ENCODE measurements at regions not wholly inside any gene's neighbourhood (a gene's known extent, or its start where the extent isn't known, plus 50 kb on each side); places are given as distances from the start of the nearest gene placed in this dataset.
"Not testable (repeated sequence)": the region's sequence is repeated elsewhere in the genome, so short reads cannot be mapped to it uniquely, and the experiment has no call there.

DNA sequence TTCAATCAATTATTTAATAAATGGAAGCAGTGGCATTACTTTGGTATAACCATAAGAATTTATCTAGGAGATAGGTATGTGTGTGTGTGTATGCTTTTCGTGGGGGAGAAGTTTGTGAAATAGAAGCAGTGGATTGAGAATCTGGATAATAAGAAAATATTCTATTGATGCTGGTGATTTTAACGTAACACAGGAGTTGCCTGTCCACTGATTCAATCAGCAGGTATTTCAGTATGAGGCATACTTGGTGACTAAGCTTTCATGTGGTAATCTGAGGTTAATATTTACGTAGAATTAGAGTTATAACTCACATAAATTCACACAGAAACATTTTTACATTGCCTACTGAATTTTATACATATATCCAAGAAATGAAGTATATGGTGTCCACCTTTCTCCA, 568.0 kb downstream of the ZWINT start:
- no peak for ATAC-seq

DNA sequence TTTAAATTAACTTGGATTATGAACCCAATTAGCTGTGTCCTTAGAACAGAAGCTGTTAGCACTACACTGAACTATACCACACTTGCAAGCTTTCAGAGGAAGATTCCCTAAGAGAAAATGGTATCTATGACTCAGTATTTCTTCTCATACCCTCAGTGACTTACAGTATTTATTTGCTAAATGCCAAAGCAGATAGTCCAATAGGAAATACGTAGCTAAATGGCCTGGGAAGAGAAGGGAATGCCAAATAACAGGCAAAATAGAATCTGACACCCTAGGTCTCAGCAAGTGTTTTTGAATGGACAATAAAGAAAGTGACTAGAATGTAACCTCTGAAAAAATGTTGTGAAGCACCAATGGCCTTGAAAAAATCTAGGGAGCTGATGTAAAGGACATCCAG, 570.8 kb downstream of the ZWINT start:
- ATAC-seq = not testable (repeated sequence)

More for the DNA sequence above, 568.0 kb downstream of the ZWINT start:
- TF ChIP-seq ARNTL (CRISPR knock-in tag; IDR thresholded peaks at IDR 0.05; ENCODE audit: borderline replicate concordance, low read depth) (no peak), GLIS3 (CRISPR knock-in tag; IDR thresholded peaks at IDR 0.05) (no peak)

DNA sequence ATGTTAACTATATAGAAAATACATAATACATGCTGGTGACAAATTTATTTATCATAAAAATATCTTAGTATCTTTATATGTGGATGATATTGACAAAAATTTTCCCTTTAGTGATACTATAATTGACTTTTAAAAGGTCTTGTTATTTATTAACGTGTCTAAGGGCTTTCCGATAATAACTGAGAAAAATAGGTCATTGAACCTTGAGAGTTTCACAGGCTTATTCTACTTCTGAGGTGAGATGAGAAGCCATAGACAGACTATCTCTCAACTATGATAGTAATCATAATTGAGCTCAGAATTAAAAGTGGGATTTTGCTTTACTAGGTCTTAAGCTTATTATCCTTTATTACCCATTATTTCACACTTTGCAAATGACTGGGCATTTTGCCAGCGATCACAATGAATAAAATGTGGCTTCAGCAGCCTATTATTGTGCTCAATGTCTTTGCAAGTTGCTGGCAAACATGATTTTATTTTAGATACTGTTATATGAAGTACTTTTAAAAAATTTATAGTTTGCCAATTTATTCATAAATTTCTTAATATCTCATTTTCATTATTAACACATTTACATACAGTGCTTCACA, 574.5 kb downstream of the ZWINT start:
- TF ChIP-seq ZC3H10 (CRISPR knock-in tag; IDR thresholded peaks at IDR 0.05) (no peak), ARNTL (CRISPR knock-in tag; IDR thresholded peaks at IDR 0.05; ENCODE audit: borderline replicate concordance, low read depth) (no peak), ZNF565 (CRISPR knock-in tag; conservative IDR thresholded peaks at IDR 0.05; ENCODE audit: low read depth) (no peak), ZNF8 (CRISPR knock-in tag; IDR thresholded peaks at IDR 0.05) (no peak)

DNA sequence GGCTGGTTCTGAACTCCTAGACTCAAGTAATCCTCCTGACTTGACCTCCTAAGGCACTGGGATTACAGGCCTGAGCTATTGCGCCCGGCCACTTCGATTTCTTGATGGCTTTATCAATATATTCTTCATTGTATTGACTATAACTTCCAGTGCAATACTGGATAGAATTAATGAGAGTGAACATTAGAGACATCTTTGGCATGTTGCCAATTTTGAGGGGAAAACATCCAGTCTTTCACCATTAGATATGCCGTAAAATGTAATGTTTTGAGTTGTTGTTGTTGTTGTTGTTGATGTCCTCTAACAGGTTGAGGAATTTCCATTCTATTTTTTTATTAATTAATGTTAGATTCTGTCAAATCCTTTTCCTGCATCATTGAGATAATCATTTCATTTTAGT, 578.9 kb downstream of the ZWINT start:
- TF ChIP-seq ARNTL (CRISPR knock-in tag; IDR thresholded peaks at IDR 0.05; ENCODE audit: borderline replicate concordance, low read depth) (no peak), ISL1 (CRISPR knock-in tag; IDR thresholded peaks at IDR 0.05) (no peak), ZFP30 (CRISPR knock-in tag; IDR thresholded peaks at IDR 0.05) (no peak), OSR1 (CRISPR knock-in tag; IDR thresholded peaks at IDR 0.05) (no peak), RARB (CRISPR knock-in tag; IDR thresholded peaks at IDR 0.05) (no peak)
- no peak for ATAC-seq

More for the DNA sequence above, 574.5 kb downstream of the ZWINT start:
- ATAC-seq = no peak

DNA sequence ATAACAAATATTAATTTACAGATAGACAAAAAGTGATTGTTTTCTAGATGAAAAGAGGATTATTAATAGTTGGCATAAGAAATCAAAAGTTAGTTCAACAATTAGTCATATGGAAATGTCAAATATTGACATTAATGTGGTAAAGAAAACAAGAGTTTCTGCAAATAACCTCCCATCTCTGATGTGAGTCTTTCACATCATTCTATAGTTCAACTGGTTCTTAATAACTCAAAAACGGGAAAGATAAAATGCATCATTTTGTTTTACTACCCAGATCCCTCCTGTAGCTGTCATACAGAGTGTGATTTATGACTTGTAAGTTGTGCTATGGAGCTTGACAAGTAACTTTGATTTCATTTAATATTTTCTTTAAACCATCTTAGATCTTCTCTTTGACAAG, 594.8 kb downstream of the ZWINT start:
- ATAC-seq = no peak
- TF ChIP-seq, protein P1, sequence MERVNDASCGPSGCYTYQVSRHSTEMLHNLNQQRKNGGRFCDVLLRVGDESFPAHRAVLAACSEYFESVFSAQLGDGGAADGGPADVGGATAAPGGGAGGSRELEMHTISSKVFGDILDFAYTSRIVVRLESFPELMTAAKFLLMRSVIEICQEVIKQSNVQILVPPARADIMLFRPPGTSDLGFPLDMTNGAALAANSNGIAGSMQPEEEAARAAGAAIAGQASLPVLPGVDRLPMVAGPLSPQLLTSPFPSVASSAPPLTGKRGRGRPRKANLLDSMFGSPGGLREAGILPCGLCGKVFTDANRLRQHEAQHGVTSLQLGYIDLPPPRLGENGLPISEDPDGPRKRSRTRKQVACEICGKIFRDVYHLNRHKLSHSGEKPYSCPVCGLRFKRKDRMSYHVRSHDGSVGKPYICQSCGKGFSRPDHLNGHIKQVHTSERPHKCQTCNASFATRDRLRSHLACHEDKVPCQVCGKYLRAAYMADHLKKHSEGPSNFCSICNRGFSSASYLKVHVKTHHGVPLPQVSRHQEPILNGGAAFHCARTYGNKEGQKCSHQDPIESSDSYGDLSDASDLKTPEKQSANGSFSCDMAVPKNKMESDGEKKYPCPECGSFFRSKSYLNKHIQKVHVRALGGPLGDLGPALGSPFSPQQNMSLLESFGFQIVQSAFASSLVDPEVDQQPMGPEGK (CRISPR knock-in tag; IDR thresholded peaks at IDR 0.05; ENCODE audit: borderline replicate concordance) = no peak
- TF ChIP-seq PPARA (CRISPR knock-in tag; IDR thresholded peaks at IDR 0.05; ENCODE audit: borderline replicate concordance) (no peak), RARB (CRISPR knock-in tag; IDR thresholded peaks at IDR 0.05) (no peak), ZFP3 (CRISPR knock-in tag; IDR thresholded peaks at IDR 0.05) (no peak)

DNA sequence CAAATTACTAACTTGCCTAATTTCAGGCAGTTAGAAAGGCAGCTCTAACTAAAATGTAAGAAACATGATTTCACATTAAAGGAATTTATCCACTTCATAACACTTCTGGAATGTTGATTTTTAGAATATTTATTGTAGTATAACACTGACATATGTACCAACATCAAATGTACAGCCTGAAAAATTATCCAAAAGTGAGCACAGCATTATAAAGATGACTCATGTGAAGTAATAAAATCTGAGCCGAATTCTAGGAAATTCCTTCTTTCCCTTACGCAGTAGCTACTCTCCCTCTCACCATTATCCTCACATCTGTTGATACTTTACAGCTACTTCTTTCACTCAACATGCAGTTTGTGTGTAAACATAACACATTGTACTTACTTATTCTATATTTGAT, 610.6 kb downstream of the ZWINT start:
- ATAC-seq = no peak
- TF ChIP-seq SNAI2 (CRISPR knock-in tag; IDR thresholded peaks at IDR 0.05) (no peak), OSR1 (CRISPR knock-in tag; IDR thresholded peaks at IDR 0.05) (no peak), ZNF8 (CRISPR knock-in tag; IDR thresholded peaks at IDR 0.05) (no peak), ZC3H10 (CRISPR knock-in tag; IDR thresholded peaks at IDR 0.05) (no peak), TCF4 (CRISPR knock-in tag; IDR thresholded peaks at IDR 0.05; ENCODE audit: borderline replicate concordance) (no peak), GLIS3 (CRISPR knock-in tag; IDR thresholded peaks at IDR 0.05) (no peak), ZFP30 (CRISPR knock-in tag; IDR thresholded peaks at IDR 0.05) (no peak), ESRRG (CRISPR knock-in tag; IDR thresholded peaks at IDR 0.05) (no peak), ARNTL (CRISPR knock-in tag; IDR thresholded peaks at IDR 0.05; ENCODE audit: borderline replicate concordance, low read depth) (no peak), ZNF565 (CRISPR knock-in tag; conservative IDR thresholded peaks at IDR 0.05; ENCODE audit: low read depth) (no peak)
- TF ChIP-seq, protein P2, sequence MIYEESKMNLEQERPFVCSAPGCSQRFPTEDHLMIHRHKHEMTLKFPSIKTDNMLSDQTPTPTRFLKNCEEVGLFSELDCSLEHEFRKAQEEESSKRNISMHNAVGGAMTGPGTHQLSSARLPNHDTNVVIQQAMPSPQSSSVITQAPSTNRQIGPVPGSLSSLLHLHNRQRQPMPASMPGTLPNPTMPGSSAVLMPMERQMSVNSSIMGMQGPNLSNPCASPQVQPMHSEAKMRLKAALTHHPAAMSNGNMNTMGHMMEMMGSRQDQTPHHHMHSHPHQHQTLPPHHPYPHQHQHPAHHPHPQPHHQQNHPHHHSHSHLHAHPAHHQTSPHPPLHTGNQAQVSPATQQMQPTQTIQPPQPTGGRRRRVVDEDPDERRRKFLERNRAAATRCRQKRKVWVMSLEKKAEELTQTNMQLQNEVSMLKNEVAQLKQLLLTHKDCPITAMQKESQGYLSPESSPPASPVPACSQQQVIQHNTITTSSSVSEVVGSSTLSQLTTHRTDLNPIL (CRISPR knock-in tag; IDR thresholded peaks at IDR 0.05; ENCODE audit: low read depth) = no peak

DNA sequence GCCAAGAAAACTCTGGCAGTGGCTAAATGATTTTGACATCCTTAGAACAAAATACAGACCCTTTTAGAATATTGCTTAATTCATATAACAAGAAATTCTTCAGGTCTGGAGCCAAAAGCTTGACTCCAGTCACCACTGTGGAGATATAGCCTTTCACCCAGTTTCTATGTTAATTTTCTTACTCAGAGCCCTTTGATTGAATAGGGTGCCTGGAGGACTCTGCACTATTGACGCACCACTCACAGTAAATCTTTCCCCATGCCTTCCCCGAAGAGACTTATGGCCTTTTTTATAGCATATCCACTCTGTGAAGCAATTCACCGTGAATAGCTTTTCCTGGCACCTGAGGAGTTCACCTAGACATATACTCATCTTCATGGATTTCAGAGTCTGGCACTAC, 613.8 kb downstream of the ZWINT start:
- no peak for ATAC-seq
- TF ChIP-seq BACH2 (CRISPR knock-in tag; IDR thresholded peaks at IDR 0.05; ENCODE audit: borderline replicate concordance) (no peak), ZNF565 (CRISPR knock-in tag; conservative IDR thresholded peaks at IDR 0.05; ENCODE audit: low read depth) (no peak), TCF4 (CRISPR knock-in tag; IDR thresholded peaks at IDR 0.05; ENCODE audit: borderline replicate concordance) (no peak), SNAI2 (CRISPR knock-in tag; IDR thresholded peaks at IDR 0.05) (no peak), OSR1 (CRISPR knock-in tag; IDR thresholded peaks at IDR 0.05) (no peak), ZNF8 (CRISPR knock-in tag; IDR thresholded peaks at IDR 0.05) (no peak), CSDC2 (CRISPR knock-in tag; IDR thresholded peaks at IDR 0.05) (no peak), TOX (CRISPR knock-in tag; IDR thresholded peaks at IDR 0.05; ENCODE audit: borderline replicate concordance) (no peak)
- TF ChIP-seq, protein P3, sequence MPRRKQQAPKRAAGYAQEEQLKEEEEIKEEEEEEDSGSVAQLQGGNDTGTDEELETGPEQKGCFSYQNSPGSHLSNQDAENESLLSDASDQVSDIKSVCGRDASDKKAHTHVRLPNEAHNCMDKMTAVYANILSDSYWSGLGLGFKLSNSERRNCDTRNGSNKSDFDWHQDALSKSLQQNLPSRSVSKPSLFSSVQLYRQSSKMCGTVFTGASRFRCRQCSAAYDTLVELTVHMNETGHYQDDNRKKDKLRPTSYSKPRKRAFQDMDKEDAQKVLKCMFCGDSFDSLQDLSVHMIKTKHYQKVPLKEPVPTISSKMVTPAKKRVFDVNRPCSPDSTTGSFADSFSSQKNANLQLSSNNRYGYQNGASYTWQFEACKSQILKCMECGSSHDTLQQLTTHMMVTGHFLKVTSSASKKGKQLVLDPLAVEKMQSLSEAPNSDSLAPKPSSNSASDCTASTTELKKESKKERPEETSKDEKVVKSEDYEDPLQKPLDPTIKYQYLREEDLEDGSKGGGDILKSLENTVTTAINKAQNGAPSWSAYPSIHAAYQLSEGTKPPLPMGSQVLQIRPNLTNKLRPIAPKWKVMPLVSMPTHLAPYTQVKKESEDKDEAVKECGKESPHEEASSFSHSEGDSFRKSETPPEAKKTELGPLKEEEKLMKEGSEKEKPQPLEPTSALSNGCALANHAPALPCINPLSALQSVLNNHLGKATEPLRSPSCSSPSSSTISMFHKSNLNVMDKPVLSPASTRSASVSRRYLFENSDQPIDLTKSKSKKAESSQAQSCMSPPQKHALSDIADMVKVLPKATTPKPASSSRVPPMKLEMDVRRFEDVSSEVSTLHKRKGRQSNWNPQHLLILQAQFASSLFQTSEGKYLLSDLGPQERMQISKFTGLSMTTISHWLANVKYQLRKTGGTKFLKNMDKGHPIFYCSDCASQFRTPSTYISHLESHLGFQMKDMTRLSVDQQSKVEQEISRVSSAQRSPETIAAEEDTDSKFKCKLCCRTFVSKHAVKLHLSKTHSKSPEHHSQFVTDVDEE (CRISPR knock-in tag; IDR thresholded peaks at IDR 0.05) = no peak
- TF ChIP-seq, protein P1 (CRISPR knock-in tag; IDR thresholded peaks at IDR 0.05; ENCODE audit: borderline replicate concordance) = no peak
- TF ChIP-seq, protein P4, sequence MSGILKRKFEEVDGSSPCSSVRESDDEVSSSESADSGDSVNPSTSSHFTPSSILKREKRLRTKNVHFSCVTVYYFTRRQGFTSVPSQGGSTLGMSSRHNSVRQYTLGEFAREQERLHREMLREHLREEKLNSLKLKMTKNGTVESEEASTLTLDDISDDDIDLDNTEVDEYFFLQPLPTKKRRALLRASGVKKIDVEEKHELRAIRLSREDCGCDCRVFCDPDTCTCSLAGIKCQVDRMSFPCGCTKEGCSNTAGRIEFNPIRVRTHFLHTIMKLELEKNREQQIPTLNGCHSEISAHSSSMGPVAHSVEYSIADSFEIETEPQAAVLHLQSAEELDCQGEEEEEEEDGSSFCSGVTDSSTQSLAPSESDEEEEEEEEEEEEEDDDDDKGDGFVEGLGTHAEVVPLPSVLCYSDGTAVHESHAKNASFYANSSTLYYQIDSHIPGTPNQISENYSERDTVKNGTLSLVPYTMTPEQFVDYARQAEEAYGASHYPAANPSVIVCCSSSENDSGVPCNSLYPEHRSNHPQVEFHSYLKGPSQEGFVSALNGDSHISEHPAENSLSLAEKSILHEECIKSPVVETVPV (CRISPR knock-in tag; IDR thresholded peaks at IDR 0.05) = no peak
